GM20431 (cell line): ENCODE measurements at regions not wholly inside any gene's neighbourhood (a gene's known extent, or its start where the extent isn't known, plus 50 kb on each side); places are given as distances from the start of the nearest gene placed in this dataset.

ENCODE experiments used
- in situ Hi-C: fragments of 300-500 bp; cut with MseI, MboI; formaldehyde crosslinking; loops from one replicate; pipeline ENCODE4 v1.15.0; 2020; ENCODE audit warnings: low sequenced_read_pairs; ENCODE audit not compliant: unreplicated experiment

GRCh38 chr11:116250155-116250554, 522.6 kb downstream of the BUD13 start:
- in situ Hi-C loops, result no loop called here

GRCh38 chr11:116249561-116249960, 523.2 kb downstream of the BUD13 start:
- in situ Hi-C loops, result no loop called here

DNA sequence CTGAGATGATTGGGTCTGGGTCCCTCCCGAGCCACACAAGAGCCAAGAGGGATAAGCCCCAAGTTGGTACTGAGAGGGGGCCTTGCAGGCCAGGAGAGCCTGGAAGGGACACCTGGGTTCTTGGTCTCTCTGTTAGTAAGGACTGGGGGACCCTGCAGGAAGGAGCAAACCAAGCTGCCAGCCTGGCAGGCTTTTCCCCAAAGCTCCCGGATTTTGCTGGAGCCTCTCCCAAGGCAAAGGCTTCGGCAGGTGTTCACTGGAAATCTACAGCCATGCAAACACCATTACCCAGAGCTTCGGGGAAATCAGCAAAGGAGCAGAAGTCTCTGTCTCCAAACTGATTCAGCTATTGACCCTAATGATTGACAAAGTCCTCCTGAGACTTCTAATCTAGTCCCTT, 527.9 kb downstream of the BUD13 start:
- in situ Hi-C loops, result no loop called here

DNA sequence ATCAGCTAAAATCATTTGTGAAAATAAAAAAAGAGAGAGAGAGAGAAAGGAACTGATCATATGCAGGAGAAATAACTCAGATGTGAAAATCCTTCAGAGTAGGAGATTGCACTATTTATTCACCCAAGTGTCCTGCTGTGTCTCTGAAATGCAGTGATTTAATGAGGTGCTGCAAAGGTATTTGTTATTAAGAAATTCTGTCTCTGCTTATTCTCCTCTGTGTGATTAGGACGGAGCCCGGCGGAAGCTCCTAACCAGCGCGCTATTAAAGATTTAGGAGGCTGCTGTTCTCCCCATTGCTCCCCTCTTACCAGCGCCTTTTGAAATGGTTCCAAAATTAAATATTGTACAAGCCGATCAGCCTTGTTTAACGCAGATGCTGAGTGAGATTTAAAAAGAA, 528.3 kb downstream of the BUD13 start:
- in situ Hi-C loops, result no loop called here

DNA sequence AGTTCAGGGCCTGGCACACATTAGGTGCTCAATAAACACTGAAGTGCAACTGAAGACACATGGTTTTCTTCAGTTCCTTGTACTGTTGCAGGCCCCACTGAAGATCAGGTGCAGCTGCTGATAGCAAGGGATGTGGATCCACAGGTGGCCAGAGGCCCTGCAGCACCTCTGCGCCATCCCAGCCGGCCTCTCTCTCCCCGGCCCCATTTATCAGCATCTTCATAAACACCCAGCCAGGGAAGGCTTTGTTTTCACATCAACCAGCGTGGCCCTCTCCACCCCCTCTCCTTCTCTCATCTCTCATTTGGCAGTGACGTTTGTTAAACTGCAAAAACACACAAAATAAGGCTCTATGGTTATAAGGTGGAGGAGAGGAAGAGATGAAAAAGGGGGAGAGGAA, 528.8 kb downstream of the BUD13 start:
- in situ Hi-C loops, result no loop called here

DNA sequence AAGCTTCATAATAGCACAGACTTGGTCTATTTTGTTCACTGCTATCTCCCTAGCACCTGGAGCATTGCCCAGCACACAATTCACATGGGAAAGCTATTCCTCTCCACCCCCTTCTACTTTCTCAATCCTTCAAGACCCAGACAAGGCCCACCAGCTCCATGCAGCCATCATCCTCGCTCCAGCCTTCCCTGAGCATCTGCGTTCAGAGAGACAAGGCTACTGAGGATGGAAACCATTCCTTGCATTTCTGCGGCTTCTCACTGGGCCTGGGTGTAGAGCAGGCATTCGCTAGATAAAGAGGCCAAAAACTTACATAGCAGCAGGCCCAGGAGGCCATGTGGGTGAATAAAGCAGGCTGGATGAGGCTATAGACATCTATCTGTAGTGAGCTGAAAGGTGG, 530.8 kb downstream of the BUD13 start:
- in situ Hi-C loops, result no loop called here

GRCh38 chr11:116240710-116241109, 532.1 kb downstream of the BUD13 start:
- in situ Hi-C loops, result no loop called here

GRCh38 chr11:116239247-116239646, 533.5 kb downstream of the BUD13 start:
- in situ Hi-C loops, result no loop called here

GRCh38 chr11:116234989-116235568, 537.7 kb downstream of the BUD13 start:
- in situ Hi-C loops, result no loop called here

DNA sequence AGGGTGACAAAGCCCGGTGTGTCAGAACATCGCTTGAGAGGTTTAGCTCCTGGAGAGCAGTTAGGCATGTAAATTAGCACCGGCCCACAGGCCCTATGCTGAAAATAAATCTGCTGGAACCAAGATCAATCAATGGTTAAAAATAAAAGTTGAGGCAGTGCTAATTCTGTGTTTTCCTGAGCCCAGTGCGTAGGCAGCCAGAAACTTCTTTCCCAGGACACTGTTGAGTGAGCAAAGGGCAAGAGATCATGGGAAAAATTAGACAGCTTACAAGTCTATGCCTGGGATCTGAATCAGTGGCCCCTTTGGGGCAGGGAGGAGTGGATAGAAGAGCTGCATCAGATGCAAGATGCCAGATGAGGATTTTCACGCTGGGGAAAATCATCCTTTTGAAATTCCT, 539.2 kb downstream of the BUD13 start:
- in situ Hi-C loops, result no loop called here

- in situ Hi-C loops, result no loop called here
Measured at GRCh38 chr11:116232364-116232828, 540.4 kb downstream of the BUD13 start.

DNA sequence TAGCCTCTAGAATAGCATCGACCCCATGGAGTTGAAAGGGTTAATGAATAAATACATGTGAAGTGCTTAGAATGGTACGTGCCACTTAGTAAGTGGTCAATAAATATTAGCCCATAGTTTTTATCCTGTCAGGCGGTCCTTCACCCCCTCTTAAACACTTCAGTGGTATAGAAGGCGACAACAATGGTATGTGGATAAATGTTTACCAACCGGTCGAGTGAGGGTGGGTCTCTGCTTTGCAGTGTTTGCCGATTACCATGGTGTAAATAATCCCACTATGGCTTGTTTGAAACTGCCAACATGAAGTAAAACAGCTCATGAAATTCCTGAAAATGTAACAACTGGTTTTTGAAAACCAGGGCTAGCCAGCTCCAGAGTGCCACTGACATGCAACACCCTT, 541.2 kb downstream of the BUD13 start:
- in situ Hi-C loops, result no loop called here

DNA sequence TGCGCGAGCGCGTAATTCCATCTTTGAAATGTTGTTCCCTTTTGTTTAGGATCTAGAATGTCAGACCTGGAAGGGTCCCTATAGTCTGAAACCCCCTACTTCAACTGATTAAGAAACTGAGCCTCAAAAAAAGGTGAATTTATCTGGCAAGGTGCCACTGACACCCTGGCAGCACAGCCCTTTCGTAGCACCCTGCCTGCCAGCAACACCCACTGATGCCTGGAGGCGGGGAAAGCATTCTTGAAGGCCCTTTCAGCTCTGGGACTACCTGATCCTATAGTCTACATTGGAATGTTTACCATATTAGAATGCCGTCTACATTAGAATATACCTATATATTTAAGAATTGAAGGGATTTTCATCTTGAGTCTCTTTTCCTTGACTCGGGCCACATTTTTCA, 542.3 kb downstream of the BUD13 start:
- in situ Hi-C loops, result no loop called here

DNA sequence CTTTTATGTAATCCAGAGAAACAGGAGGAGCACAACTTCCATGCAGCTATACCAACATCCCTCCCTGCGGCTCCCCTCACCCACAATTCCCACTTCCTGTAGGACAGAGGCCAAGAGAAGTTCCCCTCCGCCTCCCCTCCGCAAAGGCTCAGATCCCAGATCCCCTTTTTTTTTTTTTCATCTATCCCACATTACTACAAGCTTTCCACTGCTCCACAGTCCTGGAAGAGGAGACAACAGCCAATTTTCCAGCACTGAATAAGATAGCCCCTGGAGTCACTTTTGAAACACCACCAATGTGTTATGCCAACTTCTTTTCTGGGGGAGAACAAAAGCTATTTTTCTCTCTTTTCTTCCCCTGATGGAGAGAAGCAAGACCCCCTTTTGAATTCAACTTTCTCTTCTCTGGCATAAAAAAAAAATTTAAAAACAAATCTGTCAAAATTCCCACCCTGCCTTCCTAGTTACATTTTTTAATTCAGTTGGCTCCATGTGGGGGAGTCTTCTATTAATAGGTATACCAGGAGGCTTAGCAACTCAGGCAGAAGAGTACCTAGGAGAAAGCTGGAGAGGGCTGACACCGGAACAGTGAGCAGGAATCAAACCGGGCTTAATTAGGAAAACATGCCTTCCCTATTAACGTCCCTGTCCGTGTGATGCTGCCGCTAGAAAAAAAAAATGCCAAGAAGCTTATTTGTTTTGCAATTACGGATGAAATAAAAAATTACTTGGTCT, 543.4 kb downstream of the BUD13 start:
- in situ Hi-C loops, result no loop called here

- in situ Hi-C loops, result no loop called here
Measured at GRCh38 chr11:116226731-116227130, 546.1 kb downstream of the BUD13 start.

- in situ Hi-C loops, result no loop called here
Measured at GRCh38 chr11:116225784-116226585, 546.8 kb downstream of the BUD13 start.

DNA sequence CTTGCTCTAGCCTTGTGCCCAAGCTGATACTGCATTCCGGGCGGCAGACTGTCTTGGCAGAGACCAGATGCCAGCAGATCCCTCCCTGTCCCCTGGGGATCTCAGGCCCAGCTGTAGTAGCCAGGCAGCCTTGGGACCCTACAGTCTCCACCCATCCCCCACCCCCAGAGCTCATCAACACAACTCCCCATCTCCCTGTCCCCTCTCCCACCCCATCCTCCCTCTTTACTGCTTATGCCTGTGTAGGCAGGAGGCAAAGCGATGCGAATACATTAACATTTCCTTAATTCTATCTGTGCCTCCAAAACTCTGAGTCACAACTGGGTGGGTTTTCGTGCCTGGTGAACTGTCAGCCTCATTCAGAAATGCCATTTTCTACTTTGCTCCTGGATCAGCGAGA, 547.6 kb downstream of the BUD13 start:
- in situ Hi-C loops, result no loop called here

- in situ Hi-C loops, result no loop called here
Measured at GRCh38 chr11:116224889-116225200, 547.9 kb downstream of the BUD13 start.

DNA sequence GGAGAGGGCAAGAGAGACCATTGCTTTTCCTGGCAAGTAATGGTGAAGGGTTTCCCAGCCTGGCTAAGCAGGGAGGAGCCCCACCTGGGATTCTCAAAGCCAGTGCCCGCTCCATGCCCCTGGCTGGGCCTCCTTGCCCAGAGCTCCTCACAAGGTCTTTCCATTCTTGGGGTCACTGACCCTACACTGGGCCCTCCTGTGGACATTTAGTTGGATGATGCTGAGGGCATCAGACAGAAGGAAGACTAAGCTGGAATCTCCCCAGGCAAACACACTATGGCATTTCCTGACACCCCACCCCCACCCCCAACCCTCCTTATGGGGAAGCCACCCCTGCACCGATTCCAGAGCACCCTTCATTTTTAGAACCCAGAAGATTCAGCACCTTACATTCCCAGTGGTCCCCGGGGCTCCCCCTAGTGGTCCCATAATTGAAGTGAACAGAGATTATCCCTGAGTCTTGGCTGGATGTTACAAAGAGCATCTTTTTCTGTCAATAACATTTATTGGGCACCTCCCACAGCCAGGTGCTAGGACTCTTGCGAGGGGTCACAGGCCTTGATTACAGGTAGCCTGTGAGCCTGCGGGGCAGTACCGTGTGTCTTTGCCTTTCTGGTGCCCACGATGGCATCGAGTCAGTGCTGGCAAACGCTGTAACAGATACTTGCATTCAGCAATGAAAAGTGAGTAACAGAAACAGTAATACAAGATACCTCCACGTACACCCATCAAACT, 548.5 kb downstream of the BUD13 start:
- in situ Hi-C loops, result no loop called here

DNA sequence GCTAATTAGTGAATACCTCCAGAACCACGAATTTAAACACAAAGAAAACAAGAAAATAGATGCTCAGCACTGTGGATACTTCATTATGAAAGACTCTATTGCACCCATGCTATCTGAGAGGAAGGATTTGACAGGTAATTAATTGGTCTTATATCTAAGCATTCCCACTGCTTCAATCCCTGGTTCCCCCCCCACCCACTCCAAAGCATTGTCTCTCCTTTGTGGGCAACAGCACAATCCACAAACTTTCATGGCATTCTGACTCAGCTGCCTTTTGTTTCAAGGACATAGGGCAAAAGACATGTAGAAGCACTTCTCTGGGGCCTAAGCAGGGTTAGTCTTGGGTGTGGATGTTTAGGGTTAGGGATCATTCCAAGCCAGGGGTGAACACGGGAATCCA, 551.4 kb downstream of the BUD13 start:
- in situ Hi-C loops, result no loop called here

DNA sequence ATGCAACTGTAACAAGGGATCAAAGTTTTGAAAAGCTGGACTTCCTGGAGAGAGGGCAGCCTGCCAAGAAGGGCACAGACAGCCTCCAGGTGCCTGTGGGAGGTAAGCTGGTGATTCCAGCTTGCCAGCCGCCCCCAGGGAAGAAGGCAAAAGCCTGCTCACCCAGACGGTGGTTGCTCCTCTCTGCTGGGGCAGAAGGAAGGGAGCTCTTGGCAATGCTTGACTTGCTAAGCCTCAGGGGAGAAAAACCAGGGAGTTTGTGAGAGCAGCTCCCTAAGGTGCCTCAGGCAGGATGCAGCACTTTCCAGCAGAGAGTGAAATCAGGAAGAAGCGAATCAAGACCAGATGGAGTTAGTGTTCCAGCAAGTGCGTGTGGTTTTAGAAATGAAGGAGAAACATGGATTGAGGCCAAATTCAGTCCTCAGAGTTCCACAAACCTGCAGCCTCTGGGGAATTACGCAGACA, 553.6 kb downstream of the BUD13 start:
- in situ Hi-C loops, result no loop called here
